Stimulated activated CD4-positive, alpha-beta T cell treated with anti-CD3 and anti-CD28 coated beads, Interleukin-4, amount 100 ng/mL, for 4 hours (primary cell): ENCODE measurements at regions not wholly inside any gene's neighbourhood (a gene's known extent, or its start where the extent isn't known, plus 50 kb on each side); places are given as distances from the start of the nearest gene placed in this dataset.
"Not testable (repeated sequence)": the region's sequence is repeated elsewhere in the genome, so short reads cannot be mapped to it uniquely, and the experiment has no call there.

Source experiments
- DNase-seq, 2 experiments: peaks; one replicate each; pipeline ENCODE4 v3.0.0-alpha.2; 2020

DNA sequence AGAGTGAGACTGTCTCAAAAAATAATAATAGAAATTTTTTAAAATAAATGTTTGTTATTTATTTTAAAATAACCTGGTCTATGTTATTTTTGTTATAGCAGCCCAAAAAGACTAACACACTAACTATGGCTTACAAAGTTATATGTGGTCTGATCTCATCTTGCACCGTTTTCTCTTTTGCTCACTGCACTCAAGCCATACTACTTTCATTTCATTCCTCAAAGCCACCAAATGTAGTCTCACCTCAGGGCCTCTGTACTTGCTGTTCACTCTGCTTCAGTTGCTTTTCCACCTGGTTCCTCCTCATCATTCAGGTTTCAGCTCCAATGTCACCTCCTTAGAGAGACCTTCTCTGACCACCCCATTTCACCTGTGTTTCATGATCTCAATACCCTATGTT lies 55.2 kb upstream of the MDM1 start:
- no peak for DNase-seq

- no peak for DNase-seq
Observed at GRCh38 chr12:68389305-68389704, 57.1 kb upstream of the MDM1 start.

GRCh38 chr12:68391937-68392336 lies 59.8 kb upstream of the MDM1 start:
- DNase-seq: no peak

DNA sequence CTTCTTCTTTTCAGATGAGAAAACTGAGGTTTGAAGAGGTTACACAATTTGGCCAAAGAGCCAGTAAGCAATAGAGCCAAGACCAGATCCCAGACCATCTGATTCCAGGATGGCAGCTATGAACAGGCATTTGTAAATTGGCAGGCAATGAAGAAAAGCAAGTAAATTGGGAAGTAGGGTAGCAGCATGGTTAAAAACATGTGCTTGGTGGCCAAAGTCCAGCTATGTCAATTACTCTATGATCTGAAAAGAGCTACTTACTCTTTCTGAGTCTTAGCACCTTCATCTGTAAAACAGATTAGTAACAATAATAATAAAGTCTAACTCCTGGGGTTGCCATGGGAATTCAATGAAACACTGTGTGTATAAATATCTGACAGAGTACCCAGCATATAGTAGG lies 60.2 kb upstream of the MDM1 start:
- no peak for DNase-seq

GRCh38 chr12:68393417-68393816 lies 61.3 kb upstream of the MDM1 start:
- no peak for DNase-seq

DNA sequence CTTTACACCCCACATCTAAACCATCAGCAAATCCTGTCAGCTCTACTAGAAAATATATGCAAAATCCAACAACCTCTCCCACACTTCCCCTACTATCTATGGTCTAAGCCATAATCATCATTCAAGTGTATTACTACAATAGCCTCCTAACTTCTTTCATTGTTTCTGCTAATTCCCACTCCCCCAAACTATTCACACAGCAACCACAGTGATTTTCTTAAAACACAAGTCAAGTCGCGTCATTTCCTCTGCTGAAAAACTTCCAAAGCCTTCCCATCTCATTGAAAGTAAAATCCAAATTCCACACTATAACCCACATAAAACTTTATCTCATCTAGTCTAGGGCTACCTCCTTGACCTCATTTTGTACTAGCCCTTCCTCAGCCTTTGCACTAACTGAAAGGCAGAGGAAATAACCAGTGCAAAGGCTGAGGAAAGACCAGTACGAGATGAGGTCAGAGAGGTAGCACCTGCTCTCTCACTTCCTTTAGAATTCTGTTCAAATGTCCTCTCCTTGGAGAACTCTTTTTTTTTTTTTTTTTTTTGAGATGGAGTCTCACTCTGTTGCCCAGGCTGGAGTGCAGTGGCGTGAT lies 65.5 kb upstream of the MDM1 start:
- no peak for DNase-seq

DNA sequence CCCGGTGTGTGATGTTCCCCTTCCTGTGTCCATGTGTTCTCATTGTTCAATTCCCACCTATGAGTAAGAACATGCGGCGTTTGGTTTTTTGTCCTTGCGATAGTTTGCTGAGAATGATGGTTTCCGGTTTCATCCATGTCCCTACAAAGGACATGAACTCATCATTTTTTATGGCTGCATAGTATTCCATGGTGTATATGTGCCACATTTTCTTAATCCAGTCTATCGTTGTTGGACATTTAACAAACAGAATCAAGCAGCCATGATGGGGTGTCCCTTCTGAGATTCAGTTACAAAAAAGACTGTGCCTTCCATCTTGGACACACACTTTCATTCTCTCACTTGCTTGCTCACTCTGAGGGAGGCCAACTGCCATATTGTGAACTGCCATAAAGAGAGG lies 66.5 kb upstream of the MDM1 start:
- DNase-seq: not testable (repeated sequence)

DNA sequence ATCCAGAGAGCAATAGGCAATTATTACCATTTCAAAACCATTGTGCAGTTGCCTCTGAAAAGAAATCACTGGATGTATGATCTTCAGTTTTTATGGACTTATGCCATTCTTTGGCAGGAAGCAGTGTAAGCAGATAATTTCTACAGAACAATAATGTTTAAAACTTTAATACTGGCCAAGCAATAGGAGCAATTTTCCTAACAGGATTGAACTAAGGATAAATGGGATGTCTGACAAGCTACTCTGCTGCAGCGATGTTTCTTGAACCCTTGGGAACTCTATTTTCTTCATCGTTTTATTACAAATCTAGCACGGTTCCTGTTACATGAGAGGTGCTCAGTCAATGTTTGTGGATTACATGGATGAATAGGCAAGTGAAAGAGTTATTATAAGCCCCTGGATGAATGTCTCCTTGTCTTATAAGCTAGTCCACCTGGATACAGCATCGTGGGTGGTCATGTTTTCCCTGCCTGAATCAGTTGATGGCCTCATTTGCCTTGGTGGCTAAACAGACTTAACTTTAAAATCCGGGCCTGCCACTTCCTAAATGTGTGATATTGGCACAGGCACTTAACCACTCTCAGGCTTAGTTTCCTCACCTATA lies 68.2 kb upstream of the MDM1 start:
- no peak for DNase-seq

GRCh38 chr12:68402422-68402821 lies 70.3 kb upstream of the MDM1 start:
- DNase-seq: no peak

DNA sequence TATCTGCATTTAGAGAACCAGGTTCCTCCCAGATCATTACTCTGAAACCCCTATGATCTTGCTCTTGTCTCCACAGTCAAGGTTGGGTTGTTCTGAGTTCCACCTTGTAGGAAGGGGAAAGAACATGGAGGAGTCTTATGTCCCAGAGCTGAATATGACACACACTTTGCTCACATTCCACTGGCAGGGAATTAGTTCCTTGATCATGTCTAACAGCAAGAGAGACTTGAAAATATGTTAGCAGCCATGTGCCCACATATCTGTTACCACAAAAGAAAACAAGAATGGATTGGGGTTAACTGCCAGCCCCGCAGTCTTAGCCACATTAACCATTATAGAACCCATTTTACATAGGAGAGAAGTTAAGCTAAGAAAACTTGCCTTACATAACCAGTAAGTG lies 71.1 kb upstream of the MDM1 start:
- no peak for DNase-seq

DNA sequence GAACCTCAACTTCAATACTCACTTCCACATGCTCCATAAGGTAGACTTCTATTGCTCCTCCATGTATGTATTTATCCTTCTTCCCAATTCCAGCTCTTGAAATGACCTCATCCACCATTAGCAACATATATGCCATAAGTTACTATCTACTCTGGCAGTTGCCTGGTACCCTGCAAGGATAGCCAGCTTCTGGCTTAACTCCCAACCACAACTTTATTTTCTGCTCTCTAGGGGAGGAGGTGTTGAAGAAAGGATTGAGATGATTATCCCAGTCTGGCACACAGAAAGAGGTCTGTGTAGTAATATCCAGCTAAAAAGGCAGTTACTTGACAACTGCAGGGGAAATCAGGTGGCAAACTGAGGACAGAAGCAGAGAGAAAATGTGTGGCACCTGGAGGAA lies 71.5 kb upstream of the MDM1 start:
- no peak for DNase-seq

GRCh38 chr12:68405343-68405781 lies 73.2 kb upstream of the MDM1 start:
- DNase-seq: no peak

DNA sequence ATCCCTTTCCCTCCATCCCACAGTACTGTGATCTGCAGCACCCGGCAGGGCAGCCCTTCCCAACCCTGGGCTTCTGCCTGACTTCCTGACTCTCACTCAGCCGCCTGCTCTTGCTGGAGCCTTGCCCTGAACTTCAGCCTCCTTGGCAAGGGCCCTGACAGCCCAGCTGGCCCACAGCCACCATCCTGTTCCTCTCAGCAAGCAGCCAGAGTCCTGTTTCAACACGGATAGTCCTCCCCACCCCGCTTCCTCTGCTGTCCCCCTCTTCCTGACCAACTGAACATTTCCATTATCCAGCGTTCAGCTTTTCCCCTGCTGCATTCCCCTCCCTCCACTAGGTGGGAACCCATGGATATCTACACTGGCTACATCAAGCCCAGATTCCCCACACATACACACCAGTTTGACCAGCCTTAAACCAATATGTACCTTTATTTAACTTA lies 74.0 kb upstream of the MDM1 start:
- DNase-seq: no peak

GRCh38 chr12:68406911-68407310 lies 74.7 kb upstream of the MDM1 start:
- no peak for DNase-seq

- DNase-seq: no peak
Observed at GRCh38 chr12:68410018-68410660, 78.0 kb upstream of the MDM1 start.

GRCh38 chr12:68411371-68411770 lies 79.2 kb upstream of the MDM1 start:
- DNase-seq: no peak

GRCh38 chr12:68414988-68415387 lies 82.8 kb upstream of the MDM1 start:
- no peak for DNase-seq

DNA sequence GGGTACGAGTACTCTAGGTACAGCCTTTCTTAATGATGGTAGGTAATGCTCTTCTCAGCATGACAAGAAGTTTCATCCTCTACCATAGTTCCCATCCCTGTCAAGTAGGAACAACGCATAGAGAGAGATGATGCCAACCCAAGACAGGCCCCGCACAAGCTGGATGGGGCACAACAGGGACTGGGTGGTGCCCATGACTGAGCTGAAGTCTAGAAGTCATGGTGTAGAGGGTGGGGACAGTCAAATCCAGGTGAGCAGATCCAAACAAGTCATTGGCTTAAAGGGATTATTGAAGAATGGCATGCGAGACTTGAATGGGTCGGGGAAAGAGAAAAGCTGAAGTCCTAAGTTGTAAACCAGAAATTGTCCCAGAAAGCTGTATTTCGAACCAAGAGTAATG lies 84.2 kb upstream of the MDM1 start:
- no peak for DNase-seq

GRCh38 chr12:68416826-68417225 lies 84.7 kb upstream of the MDM1 start:
- no peak for DNase-seq

DNA sequence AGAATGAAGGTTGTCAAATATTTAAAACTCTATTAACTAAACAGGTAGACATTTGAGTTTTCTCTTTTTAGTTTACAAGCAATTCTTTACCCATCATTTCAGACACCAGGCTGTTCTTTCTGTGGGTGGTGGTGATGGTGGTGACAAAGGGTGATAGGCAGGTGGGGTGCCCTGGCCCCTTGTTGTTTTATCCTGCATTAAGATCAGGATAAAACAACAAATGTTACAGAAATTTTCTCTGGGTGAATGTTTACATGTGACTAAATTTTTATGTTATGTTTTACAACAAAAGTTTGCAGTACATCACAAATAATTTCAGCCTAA lies 85.9 kb upstream of the MDM1 start:
- no peak for DNase-seq

DNA sequence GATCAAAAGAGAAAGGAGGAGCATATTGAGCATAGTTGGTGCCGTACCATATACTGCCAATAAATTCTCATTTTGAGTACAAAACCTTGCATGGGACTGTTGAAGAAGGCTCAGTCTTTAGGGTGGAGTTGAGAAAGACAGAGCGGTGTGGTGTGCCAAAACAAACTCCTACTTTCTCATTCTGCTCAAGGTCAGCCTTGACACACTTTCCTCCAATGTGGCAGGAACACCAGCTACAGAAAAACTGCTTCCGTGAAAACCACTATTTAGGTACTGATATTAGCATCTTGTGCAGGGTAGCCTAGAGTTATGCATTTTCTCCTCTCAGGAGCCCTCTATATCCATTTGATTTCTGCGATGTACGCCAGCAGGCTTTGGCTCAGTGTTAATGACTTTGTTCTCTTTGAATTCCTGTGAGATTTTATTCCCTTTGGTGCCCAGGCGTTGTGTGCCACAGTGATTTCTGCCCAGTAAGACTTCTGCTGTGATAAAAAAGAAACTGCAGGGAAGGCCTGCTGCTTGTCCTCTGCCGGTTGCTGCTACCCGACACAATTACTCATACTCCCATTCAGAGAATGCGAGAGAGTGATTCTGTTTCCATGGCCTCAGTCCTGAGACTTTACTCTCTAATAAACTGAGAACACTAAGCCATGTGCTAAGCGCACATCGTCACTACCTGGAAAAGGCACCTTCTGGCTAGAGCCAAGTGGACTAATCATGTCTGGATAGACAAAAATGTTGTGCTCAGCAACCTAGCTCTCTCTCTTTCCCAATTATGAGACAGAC lies 88.3 kb upstream of the MDM1 start:
- DNase-seq: no peak

DNA sequence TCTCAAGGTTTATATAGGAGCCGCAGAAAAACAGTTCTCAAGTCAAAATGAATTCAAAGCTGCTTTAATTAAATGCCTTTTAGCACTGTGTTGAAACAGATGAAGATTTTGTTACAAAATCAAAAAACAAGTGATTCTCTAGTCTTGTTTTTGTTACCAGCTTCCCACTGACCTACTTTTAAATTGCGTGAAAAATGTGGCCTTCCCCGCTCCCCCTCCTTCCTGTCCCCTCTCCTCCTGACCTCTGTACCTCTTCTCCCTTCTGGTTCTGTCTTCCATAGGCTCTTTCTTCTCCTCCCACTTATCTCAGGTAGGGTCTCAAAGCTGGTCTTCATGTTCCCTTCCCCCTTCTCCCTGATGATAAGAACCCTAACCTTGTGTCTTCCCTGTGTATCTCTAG lies 90.0 kb upstream of the MDM1 start:
- DNase-seq: no peak

DNA sequence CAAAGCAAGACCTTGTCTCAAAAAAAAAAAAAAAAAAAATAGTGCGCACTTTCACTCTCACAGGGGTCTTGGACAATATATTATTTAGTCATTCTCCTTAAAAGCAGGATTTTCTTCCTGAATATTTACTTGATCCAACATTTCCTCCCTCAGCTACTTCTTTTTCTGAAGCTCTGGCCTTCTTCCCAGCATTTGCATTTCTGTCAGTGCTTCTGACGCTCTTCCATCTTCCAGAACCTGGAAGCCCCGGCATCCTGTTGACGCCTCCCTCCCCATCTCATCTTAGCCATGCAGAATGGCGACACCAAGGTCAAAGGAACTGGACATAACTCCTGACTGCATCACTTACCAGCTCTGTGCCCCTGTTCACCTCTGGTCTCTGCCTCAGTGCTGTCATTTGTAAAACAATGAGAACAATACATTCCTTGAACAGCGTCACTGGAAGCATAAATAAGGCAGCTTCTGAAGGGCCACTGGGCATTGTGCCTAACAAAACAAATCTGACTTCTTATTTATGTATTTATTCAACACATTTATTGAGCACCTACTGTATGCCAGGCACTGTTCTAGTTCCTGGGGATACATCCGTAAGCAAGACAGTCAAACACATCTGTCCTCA lies 90.9 kb upstream of the MDM1 start:
- no peak for DNase-seq

- no peak for DNase-seq
Observed at GRCh38 chr12:68425998-68426397, 93.8 kb upstream of the MDM1 start.
